ENCODE measurements at regions not wholly inside any gene's neighbourhood (a gene's known extent, or its start where the extent isn't known, plus 50 kb on each side); places are given as distances from the start of the nearest gene placed in this dataset.

DNA sequence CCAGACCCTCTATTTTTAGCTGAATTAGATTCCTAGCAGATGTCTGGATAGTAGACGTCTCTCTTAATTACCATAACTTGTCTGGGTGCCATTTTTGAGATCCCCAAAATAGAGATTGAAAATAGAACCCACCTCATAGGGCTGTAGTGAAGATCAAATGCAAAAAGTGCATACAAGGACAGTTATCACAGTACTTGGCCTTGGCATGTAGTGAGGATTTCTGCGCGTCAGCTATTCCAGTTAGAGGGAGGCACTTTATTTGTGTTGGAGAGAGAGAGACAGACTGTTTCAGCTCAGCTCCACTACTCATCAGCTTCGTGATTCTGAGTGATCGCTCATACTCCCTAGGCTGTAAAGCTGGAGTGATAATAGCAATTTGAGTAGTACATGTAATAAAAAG, 59.6 kb upstream of the CDH13 start:
- no peak for DNase-seq (ENCODE audit: low read depth in 1 of 2, low spot score in 1 of 2)

GRCh38 chr16:82563401-82563800, 63.4 kb upstream of the CDH13 start:
- DNase-seq (ENCODE audit: low read depth in 1 of 2, low spot score in 1 of 2): no peak

GRCh38 chr16:82562183-82562683, 64.5 kb upstream of the CDH13 start:
- DNase-seq (ENCODE audit: low read depth in 1 of 2, low spot score in 1 of 2): no peak

DNA sequence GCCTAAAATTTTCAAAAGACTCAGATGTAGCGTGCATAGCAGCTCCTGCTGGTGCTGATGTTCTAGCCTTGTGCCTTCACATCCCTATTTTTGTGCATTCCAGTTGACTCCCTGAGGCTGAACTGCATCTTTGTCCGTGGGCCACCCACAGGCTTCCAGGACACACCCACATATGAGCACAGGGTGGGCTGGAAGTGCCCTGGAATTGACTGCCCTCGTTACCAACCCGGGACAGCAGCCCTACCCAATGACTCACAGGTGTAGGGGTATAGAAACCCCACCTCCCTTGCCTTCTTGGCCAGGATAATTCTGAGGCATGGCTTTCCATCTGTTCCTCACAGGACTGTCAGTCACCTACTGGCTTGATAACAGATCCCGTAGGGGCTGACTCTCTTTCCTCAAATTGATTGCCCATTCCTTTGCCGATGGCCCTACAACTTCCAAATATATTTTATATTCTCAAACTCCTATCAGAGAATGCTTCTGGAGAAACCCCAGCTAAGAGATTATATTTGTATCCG, 65.9 kb upstream of the CDH13 start:
- no peak for DNase-seq (ENCODE audit: low read depth in 1 of 2, low spot score in 1 of 2)

DNA sequence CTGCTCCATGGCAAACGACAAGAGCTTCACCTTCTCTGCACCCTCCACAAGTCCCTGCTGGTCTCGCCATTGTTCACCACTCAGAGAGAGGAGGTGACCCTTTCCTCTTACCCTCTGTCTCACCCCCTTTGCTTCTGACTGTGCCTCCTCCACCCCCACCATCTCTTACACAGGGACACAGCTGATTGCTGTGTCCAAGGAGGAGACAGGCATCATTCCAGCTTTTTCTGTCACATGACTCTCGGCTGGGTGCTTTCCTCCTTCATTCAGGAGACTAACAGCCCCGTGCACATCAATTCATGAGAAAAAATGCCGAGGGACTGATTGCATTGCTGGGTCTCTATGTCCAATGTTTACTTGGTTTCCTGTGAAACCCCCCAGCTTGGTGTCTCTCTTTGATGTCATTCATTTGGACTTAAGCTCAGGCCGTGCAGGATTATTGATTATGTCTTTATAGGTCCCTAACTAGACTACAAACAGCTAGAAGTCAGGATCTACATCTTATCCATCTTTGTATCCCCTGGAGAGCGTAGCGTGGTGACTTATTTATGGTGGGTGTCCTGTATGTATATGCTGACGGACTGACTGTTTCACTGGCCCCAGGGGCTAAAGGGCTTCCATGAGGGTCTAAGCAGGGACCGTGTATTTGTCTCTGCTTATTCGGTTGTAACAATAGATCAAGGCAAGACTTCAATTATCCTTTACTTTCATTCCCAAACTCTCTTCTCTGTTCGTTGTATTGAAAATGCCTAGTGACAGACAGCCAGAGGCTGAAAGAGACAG, 82.2 kb upstream of the CDH13 start:
- no peak for DNase-seq (ENCODE audit: low read depth in 1 of 2, low spot score in 1 of 2)

- no peak for DNase-seq (ENCODE audit: low read depth in 1 of 2, low spot score in 1 of 2)
Measured at GRCh38 chr16:82542714-82543113, 84.1 kb upstream of the CDH13 start.

DNA sequence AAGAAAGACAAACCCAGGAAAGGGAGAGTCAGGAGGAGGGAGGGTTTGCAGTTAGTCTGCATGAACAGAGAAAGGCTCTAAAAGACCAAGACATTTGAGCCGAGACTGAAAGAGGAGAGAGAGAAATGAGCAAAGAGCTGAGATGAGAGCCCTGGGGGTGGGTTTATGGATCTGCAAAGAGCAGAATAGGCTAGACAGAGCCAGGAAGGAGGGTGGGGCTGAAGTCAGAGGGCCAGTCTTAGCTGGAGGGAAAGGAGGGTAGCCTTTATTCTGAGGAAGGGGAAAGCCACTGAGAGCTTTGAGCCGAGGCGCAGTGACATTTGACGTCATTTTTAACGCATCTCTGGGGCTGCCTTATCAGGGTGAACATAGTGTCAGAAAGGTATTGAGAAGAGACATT, 85.7 kb upstream of the CDH13 start:
- DNase-seq (ENCODE audit: low read depth in 1 of 2, low spot score in 1 of 2): no peak

GRCh38 chr16:82535764-82536163, 91.0 kb upstream of the CDH13 start:
- no peak for DNase-seq (ENCODE audit: low read depth in 1 of 2, low spot score in 1 of 2)

- no peak for DNase-seq (ENCODE audit: low read depth in 1 of 2, low spot score in 1 of 2)
Measured at GRCh38 chr16:82535262-82535661, 91.5 kb upstream of the CDH13 start.

DNA sequence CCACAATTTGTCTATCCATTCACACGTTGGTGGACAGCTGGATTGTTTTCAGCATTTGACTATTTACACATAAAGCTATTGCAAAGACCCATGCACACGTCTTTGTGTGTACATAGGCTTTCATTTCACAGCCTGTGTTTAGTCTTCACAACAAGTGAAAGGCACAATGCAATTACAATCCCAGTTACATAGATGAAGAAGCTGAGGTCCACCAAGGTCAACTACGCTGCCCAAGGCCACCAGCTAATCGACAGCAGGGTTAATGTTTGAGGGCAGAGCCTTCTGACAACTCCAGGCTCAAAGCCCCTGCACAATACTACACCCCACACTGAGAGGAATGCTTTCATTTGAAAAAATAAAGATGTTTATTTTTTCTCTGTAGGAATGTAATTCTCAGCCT, 93.6 kb upstream of the CDH13 start:
- no peak for DNase-seq (ENCODE audit: low read depth in 1 of 2, low spot score in 1 of 2)

GRCh38 chr16:82530883-82531282, 95.9 kb upstream of the CDH13 start:
- DNase-seq (ENCODE audit: low read depth in 1 of 2, low spot score in 1 of 2): no peak

GRCh38 chr16:82527101-82527500, 99.7 kb upstream of the CDH13 start:
- DNase-seq (ENCODE audit: low read depth in 1 of 2, low spot score in 1 of 2): no peak

GRCh38 chr16:82524976-82525375, 101.8 kb upstream of the CDH13 start:
- DNase-seq (ENCODE audit: low read depth in 1 of 2, low spot score in 1 of 2): no peak

- DNase-seq (ENCODE audit: low read depth in 1 of 2, low spot score in 1 of 2): no peak
Measured at GRCh38 chr16:82523815-82524214, 103.0 kb upstream of the CDH13 start.

DNA sequence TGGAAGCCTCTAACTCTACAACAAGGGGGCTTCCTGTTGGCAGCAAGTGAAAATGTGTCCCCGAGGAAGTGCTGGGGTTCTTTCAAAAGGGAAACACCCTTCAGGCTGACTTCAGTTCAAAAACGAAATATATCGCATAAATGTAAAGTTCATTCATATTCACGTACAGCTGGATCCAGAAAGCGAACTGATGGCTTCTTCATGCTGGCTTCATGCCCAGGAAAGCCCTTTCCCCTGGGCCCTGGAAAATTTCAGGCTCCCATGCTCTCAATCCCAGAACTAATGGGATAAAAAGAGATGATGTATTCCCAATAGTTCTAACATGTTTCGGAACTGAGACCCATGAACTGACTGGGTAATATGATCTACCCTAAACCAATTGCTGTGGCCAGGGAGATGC, 104.7 kb upstream of the CDH13 start:
- no peak for DNase-seq (ENCODE audit: low read depth in 1 of 2, low spot score in 1 of 2)

DNA sequence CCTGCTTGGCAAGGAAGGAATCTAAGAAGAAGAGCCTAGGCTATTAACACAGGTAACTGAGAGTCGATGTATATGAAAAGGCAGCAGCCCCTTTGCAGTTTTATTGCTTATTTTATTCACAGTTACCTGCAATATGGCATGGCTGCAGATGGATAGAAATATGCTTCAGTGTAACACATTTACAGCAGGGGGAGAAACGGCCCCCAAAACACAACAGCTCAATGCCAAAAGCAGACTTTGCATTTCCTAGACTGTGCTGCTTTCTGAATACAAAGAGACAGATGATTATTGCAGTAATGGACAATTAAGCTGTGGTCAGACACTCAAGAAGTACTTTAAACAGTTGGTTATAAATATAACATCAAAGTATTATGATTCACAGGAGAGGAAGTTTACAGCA, 108.0 kb upstream of the CDH13 start:
- DNase-seq (ENCODE audit: low read depth in 1 of 2, low spot score in 1 of 2): no peak

- no peak for DNase-seq (ENCODE audit: low read depth in 1 of 2, low spot score in 1 of 2)
Measured at GRCh38 chr16:82514262-82514661, 112.5 kb upstream of the CDH13 start.

- no peak for DNase-seq (ENCODE audit: low read depth in 1 of 2, low spot score in 1 of 2)
Measured at GRCh38 chr16:82510789-82511305, 115.9 kb upstream of the CDH13 start.

DNA sequence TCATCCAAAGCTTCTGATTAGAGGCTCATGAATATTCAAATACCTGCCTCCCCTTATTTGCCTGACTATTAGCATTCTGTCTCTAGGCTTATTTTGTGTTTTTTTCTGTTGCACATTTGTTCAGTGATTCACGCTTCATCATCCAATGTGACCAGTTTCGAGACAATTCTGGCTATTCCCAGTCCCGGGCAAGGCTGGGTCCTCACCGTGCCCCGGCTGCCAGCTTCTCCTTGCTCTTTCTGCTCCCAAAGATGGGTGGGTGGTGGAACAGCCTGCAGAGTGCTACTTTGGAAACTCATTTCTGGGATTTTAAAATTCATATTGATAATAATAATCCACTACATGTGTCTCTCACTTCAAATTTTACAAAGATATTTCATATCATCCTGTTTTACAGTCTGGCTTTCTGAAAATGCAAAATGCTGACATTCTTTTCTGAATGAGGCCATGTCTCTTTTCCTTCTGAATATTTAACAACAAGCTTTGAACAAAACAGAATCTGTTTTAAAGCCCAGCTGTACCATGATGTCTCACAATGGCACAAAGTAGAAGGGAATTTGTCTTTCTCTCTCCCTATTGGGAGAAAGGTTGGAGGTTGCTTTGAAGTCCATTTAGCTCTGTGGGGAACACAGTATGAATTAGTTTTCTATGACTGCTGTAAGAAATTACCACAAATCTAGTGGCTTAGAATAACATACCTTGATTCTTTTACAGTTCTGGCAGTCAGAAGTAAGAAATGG, 116.9 kb upstream of the CDH13 start:
- no peak for DNase-seq (ENCODE audit: low read depth in 1 of 2, low spot score in 1 of 2)

- no peak for DNase-seq (ENCODE audit: low read depth in 1 of 2, low spot score in 1 of 2)
Measured at GRCh38 chr16:82506692-82507670, 119.8 kb upstream of the CDH13 start.

DNA sequence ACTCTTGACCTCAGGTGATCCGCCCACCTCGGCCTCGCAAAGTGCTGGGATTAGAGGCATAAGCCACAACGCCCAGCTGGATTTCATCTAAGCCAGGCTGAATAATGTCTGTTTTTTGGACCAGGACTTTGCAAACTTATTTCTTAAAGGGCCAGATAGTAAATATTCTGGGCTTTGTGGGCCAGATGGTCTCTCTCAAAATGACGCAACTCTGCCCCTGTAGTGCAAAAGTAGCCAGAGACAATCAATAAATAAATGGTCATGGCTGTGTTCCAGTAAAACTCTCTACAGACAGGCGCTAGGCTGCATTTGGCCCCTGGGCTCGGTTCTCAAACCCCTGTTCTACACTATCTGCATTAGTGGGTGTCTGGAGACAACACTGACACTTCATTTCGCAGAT, 121.9 kb upstream of the CDH13 start:
- no peak for DNase-seq (ENCODE audit: low read depth in 1 of 2, low spot score in 1 of 2)

Data from stimulated activated CD4-positive, alpha-beta T cell treated with anti-CD3 and anti-CD28 coated beads, Interleukin-15, amount 100 ng/mL, for 1 hour (primary cell).